MM.1S (cell line): ENCODE measurements at regions not wholly inside any gene's neighbourhood (a gene's known extent, or its start where the extent isn't known, plus 50 kb on each side); places are given as distances from the start of the nearest gene placed in this dataset.

ENCODE experiments used
- EZH2 ChIP-seq: fragments of 300-600 bp; sonication (generic); optimal IDR thresholded peaks from 2 replicates; pipeline ENCODE3; 2017; ENCODE audit warnings: low read depth, mild to moderate bottlenecking, antibody characterized with exemption, low read length, mixed read lengths
- TF ChIP-seq, protein P1 (sequence below): fragments of 300-600 bp; sonication (generic); IDR thresholded peaks from 2 replicates; pipeline ENCODE4 v1.5.1; 2016; ENCODE audit warnings: antibody characterized with exemption, low read length, mixed read lengths

DNA sequence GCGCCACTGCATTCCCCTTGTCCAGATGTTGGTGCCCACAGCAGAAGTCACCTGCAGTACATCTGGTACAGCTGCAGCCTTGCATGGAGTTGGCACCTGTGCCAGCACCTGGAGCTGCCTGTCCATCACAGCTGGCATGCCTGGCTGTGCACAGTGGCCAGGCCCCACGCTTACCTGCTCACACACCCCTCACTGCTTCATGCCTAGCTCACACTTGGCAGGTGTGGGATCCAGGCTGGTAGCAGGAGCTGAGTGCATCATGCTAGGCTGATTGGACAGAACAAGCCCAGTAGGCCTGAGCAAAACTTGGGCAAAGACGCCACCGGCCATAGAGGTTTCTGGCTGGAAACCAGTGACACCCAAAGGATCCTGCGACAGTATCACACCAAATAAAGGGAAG is 402.8 kb downstream of the FOXG1 start:
- TF ChIP-seq EZH2: no peak
- TF ChIP-seq, protein P1, sequence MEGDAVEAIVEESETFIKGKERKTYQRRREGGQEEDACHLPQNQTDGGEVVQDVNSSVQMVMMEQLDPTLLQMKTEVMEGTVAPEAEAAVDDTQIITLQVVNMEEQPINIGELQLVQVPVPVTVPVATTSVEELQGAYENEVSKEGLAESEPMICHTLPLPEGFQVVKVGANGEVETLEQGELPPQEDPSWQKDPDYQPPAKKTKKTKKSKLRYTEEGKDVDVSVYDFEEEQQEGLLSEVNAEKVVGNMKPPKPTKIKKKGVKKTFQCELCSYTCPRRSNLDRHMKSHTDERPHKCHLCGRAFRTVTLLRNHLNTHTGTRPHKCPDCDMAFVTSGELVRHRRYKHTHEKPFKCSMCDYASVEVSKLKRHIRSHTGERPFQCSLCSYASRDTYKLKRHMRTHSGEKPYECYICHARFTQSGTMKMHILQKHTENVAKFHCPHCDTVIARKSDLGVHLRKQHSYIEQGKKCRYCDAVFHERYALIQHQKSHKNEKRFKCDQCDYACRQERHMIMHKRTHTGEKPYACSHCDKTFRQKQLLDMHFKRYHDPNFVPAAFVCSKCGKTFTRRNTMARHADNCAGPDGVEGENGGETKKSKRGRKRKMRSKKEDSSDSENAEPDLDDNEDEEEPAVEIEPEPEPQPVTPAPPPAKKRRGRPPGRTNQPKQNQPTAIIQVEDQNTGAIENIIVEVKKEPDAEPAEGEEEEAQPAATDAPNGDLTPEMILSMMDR: no peak
